NT2/D1 (cell line): ENCODE measurements at regions not wholly inside any gene's neighbourhood (a gene's known extent, or its start where the extent isn't known, plus 50 kb on each side); places are given as distances from the start of the nearest gene placed in this dataset.

Experiments used
- DNase-seq: peaks from one replicate; pipeline ENCODE4 v3.0.0-alpha.2; 2011; ENCODE audit warnings: low read depth, low spot score
- H3K27me3 ChIP-seq: 2 replicates; pipeline ENCODE4 v1.6.0; 2011; ENCODE audit warnings: mild to moderate bottlenecking; ENCODE audit not compliant: insufficient read length, insufficient read depth
- H3K36me3 ChIP-seq: 2 replicates; pipeline ENCODE4 v1.6.1; 2011; ENCODE audit warnings: mild to moderate bottlenecking, low read length, mixed read lengths; ENCODE audit not compliant: insufficient read depth, insufficient read length
- H3K4me1 ChIP-seq: 2 replicates; pipeline ENCODE4 v1.5.1; 2011; ENCODE audit not compliant: insufficient read depth, insufficient read length
- H3K4me3 ChIP-seq: 2 replicates; pipeline ENCODE4 v1.5.1; 2011; ENCODE audit warnings: low read depth; ENCODE audit not compliant: insufficient read length
- H3K9ac ChIP-seq: 2 replicates; pipeline ENCODE4 v1.6.0; 2011; ENCODE audit warnings: low read depth; ENCODE audit not compliant: insufficient read length
- H3K9me3 ChIP-seq: 2 replicates; pipeline ENCODE4 v1.5.1; 2011; ENCODE audit warnings: mild to moderate bottlenecking, low read length; ENCODE audit not compliant: insufficient read depth
- SUZ12 ChIP-seq: IDR thresholded peaks from 2 replicates; pipeline ENCODE4 v1.6.1; 2011; ENCODE audit not compliant: insufficient read length, insufficient read depth; ENCODE audit errors: extremely low read depth
- YY1 ChIP-seq: IDR thresholded peaks from 2 replicates; pipeline ENCODE4 v1.6.1; 2011; ENCODE audit not compliant: insufficient read length, insufficient read depth
- ZNF274 ChIP-seq: IDR thresholded peaks from 2 replicates; pipeline ENCODE4 v1.6.1; 2011; ENCODE audit warnings: mild to moderate bottlenecking, low read depth, low read length

DNA sequence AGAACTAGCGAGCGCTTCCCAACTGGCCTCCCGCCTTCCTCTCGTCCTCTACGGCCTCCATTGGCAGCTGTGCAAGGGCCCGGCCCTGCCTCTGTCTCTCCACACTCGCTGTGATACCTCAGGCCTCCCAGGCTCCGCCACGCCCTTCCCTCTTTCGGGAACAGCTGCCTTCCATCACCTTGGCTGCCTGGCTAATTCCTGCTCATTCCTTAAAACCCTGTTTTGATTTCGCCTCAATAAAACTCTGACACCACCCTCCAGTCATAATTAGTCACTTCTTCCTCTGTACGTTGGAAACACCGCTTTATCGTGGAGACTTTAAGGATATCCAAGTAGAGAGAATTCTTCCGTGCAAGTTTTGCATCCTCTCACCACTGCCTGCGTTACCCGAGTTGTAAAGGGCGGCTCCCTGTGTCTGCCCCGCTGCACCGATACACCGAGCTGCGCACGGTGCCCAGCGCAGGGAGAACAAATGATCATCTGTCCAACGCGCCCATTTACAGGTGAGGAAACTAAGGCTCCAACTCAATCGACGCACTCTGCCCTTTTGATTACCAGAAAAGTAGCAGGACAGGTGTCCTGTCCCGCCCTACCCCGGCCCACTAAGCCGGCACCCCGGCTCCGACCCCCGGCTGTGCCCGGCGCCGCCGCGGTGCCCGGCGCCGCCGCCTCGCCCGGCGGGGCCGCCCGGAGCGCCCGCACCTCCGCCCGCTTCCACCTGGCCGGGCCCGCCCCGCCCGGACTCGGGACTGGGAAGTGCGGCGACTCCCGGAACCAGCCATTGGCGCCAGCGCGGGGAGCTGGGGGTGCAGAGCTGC is 139.7 kb downstream of the SEC14L1 start:
- Histone ChIP-seq H3K9ac (peak overlapping the region; percentile 57), H3K4me1 (peaks cover 30% of the 10 kb centered on the region), H3K27me3 (peaks cover 28% of the 10 kb centered on the region), H3K9me3 (no peaks in the 10 kb centered on the region), H3K4me3 (peak overlapping the region; percentile 27), H3K36me3 (peaks cover 6% of the 10 kb centered on the region)
- DNase-seq, result no peak
- TF ChIP-seq YY1, result no peak
- no peak for TF ChIP-seq ZNF274
- no peak for TF ChIP-seq SUZ12

DNA sequence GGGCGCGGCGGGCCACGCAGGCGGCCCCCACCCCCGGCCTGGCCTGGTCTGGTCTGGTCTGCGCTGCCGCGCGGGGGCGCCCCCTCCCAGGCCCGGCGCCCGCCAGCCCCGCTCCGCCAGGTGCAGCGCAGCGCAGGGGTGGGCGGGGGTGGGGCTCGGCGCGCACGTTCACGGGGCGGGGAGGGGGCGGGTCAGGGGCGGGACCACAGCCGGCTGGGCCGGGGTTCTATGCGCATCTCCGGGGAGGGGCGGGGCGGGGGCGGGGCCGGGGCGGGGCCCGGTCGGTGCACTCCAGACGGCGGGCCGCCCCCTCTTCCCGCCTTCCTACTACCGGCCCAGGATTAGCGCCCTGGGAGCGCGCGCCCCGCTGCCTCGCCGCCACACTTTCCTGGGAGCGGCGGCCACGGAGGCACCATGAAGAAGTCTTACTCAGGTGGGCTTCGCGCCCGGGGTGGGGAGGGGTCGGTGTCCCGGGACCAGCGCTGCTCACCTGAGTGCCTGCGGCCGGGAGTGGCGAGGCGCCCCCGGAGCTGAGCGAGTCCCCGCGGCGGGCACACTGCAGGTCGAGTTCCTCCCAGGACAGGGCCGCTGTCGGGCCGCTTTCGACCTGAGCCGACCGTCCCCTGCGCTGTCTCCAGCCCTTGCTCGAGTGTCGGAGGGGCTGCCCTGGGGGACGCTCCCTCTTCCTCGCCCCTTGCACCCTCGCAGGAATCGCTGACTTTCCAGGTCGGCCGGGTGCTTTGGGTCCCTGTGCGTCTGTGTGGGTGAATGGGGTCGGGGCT is 140.5 kb downstream of the SEC14L1 start:
- TF ChIP-seq ZNF274 (no peak), SUZ12 (no peak), YY1 (no peak)
- H3K9ac ChIP-seq, result peak overlapping the region; percentile 92
- peaks cover 33% of the 10 kb centered on the region for H3K4me1 ChIP-seq
- no peak for DNase-seq
- H3K4me3 ChIP-seq, result peak overlapping the region; percentile 95
- no peaks in the 10 kb centered on the region for H3K9me3 ChIP-seq
- peaks cover 6% of the 10 kb centered on the region for H3K36me3 ChIP-seq
- H3K27me3 ChIP-seq, result peaks cover 28% of the 10 kb centered on the region

DNA sequence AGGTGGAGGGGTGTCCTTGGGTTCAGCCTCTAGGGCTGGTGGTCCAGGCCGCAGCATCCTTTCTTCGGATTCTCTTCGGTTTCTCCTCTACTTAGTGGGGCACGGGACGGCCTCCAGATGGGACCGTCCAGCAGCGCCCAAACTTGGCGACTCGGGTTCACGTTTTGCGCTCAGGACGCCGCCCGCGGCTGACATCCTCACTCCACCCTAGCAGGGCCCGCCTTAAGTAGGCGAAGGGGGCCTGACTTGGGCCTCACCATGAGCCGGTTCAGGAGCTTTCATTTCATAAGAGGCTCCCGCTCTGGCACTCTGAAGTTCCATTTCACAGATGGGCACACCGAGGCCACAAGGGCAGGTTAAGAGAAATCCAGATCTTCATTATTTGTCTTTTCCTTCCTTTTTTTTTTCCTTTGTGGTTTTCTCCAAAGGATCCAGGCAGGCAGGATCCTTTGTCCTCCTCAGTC is 141.2 kb downstream of the SEC14L1 start:
- no peak for DNase-seq
- peaks cover 36% of the 10 kb centered on the region for H3K4me1 ChIP-seq
- H3K36me3 ChIP-seq, result peaks cover 9% of the 10 kb centered on the region
- peaks cover 28% of the 10 kb centered on the region for H3K27me3 ChIP-seq
- H3K9me3 ChIP-seq, result no peaks in the 10 kb centered on the region
- peak overlapping the region; percentile 95 for H3K4me3 ChIP-seq
- H3K9ac ChIP-seq, result peak overlapping the region; percentile 92
- TF ChIP-seq SUZ12 (no peak), ZNF274 (no peak), YY1 (no peak)

DNA sequence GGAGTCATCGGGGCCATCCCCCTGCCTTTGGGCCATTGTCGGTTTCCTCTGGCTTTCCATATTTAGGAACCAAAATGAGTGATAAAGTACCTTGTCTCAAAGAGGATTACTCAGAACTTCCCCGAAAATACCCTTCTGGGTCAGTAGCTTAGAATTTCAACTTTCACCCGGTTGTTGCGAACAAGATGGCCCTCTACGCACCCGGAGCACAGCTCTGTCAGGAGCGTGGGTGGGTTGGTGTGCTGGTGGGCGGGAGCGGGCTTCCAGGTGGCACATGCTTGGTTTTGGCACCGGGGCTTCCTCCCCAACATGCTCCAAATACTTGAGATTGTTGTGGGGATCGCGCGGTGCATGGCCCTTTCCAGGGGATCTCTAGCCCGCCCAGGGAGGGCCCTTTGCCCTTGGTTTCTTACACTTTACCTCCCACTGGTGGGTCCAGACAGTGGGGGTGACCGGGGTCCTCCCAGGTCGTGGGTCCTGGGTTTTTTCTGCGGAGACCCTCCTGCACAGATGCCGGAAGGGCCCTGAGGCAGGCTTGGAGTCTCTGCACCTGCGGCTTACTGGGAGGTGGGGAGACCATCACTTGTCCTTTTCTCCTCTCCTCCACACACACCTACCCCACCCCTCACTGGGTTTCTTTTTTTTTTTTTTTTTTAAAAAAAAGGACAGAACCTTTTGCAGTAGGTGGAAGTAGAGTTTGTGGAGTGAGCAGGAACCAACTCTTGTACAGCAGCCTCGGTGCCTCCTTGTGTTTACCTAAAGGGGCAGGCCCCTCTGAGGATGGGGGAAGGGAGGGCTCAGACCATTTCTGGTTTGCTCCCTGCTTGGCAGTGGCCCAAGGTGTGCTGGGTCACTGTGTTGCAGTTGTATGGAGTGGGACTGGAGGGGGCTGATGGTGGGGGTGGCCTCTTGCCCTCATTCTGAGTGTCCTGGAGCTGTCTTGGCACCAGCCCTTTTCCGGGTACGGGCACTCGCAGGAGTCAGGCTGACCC is 142.1 kb downstream of the SEC14L1 start:
- H3K27me3 ChIP-seq, result peaks cover 28% of the 10 kb centered on the region
- peaks cover 45% of the 10 kb centered on the region for H3K4me1 ChIP-seq
- H3K9ac ChIP-seq, result peak overlapping the region; percentile 92
- H3K9me3 ChIP-seq, result no peaks in the 10 kb centered on the region
- no peak for DNase-seq
- peaks cover 9% of the 10 kb centered on the region for H3K36me3 ChIP-seq
- H3K4me3 ChIP-seq, result peak overlapping the region; percentile 95
- TF ChIP-seq SUZ12 (no peak), YY1 (no peak), ZNF274 (no peak)

DNA sequence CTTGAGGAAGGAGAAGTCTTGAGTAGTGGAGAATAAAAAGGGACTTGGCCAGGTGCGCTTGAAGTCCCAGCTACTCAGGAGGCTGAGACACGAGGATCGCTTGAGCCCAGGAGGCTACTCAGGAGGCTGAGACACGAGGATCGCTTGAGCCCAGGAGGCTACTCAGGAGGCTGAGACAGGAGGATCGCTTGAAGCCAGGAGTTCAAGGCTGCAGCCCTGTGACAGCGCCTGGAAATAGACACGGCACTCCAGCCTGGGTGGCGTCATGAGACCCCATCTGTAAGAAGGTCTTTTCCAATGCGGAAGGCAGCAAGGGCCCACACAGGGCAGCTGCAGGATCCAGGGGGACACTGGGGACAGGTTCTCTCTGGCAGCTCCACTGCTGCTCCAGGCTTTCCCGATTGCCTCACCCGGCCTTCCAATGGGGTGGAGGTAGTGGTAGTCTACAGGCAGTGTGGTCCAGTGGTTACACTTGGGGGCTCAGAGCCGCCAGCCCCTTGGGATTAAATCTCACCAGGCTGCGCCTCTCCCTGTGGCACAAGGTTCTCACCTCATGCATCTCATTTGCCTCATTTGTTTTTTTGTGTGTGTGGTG is 143.4 kb downstream of the SEC14L1 start:
- TF ChIP-seq YY1, result no peak
- no peak for TF ChIP-seq ZNF274
- no peak for TF ChIP-seq SUZ12
- Histone ChIP-seq H3K9me3 (no peaks in the 10 kb centered on the region), H3K4me1 (peaks cover 52% of the 10 kb centered on the region), H3K27me3 (peaks cover 28% of the 10 kb centered on the region), H3K9ac (no peak overlapping the region), H3K36me3 (peaks cover 9% of the 10 kb centered on the region), H3K4me3 (no peak overlapping the region)
- DNase-seq, result no peak
